ENCODE measurements at regions not wholly inside any gene's neighbourhood (a gene's known extent, or its start where the extent isn't known, plus 50 kb on each side); places are given as distances from the start of the nearest gene placed in this dataset.
"Not testable (repeated sequence)": the region's sequence is repeated elsewhere in the genome, so short reads cannot be mapped to it uniquely, and the experiment has no call there.

DNA sequence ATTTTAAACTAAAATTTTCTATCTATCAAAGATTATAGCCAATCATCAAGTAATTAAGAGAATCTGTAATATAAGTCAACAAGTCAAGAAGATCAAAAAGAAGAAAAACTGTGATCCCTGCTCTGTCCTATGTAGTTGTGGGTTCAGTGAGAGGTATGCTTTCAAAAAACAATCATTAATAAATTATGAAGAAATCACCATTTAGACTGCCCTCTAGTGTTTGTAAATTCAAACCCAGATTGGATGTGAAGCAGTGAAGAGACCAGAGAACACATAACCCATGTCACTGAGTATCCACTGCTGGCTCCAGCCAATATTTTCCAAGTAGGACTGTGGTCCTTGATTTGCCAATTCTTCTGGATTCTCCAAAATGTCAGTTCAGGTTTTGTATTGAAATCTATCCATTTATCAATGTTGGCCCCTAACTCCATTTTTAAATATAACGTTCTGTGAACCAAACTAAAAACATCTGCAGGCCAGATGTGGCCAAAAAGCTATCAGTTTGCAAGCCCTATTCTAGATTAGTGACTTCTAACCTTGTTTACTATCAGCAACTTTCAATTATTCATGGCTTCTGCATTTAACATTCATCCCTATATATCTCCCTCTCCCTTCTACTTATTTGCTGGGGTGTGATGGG, 467.5 kb upstream of the CXADR start:
- no peak for DNase-seq (ENCODE audit: low spot score)

DNA sequence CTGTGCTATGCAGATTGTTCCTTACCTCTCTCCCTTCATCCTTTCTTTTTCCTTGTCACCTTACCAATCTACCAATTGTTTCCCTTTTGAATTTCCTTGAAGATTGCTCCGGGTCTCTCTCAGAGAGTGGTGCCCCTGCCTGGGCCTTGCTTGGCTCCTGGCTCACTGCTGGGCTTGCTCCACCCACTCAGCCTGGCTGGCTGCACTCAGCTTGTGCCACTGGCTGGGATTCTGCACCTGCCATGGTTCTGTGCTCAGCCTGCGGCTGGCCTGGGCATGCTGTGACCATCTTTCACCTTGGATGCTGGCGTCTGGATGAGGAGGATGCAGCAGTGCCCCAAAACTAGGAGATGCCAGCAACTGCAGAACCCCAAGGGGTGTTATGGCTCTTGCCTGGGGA, 463.9 kb upstream of the CXADR start:
- no peak for DNase-seq (ENCODE audit: low spot score)

DNA sequence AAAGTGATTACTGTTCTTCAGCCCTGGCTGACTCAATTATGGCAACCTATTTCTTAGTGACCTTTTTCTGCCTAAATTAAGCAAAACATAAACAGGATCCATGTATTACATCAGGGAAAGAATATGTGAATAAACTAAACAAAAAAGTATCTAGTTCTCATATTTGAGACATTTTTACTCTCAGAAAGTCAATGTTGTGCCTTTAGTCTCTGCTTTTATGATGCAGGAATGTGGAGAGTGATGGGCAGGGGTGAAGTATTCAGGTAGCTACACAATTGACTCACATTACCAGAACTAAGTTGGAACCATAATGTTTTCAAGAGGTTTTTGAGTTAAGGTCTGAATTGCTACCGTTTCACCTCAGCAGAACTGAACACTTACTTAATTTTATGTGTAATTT, 462.7 kb upstream of the CXADR start:
- no peak for DNase-seq (ENCODE audit: low spot score)

DNA sequence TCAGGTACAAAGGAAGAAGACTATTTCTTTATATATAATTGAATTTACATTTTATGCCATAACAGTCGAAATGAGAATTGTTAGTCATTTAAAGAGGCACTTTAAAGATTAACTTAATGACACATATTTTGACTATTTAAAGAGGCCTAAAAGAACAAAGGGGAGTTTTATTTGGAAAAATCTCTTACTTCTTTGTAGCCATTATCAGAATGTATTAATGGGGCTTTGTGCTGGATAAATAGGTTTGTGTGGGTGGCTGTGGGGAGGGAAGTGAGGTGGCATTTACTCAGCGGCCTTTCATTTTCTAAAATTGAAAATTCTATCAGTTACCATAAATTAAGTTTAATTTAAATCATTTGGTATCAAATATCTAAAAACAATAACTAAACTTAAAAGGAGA, 462.2 kb upstream of the CXADR start:
- DNase-seq (ENCODE audit: low spot score): no peak

DNA sequence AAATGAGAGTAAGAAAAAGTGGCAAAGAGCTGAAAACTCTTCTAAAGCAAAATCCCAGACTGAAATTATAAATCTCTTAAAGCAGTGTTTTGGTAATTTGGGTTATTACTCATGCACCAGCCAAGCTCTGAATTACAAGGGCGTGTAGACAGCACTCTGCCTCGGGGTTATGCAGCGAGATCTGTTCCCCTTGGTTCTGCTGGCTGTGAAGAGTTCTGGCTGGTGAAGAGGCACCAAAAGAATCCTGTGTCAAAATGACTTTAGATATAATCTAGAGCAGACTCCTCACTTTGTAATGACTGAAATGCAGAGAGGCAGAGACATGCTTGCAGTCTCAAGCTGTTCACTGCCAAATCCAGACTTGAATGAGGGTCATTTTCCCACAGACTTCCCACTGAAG, 461.8 kb upstream of the CXADR start:
- DNase-seq (ENCODE audit: low spot score): no peak

DNA sequence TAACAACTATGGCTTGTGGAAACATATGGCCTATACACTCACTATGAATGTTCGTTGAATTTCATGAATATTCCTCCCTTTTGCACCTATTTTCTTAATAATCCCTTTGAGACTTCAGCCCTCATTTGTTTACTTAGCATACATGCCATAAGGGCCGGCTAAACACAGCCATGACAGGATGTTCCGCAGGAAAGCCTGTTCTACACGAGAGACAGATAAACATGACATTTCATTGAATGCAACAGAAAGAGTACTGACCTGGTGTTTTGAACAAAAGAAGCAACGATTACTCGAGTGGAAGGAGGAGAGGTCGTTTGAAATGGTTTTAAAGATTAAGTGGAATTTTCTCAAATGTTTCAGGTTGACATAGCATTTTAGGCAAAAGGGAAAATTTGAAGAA, 459.5 kb upstream of the CXADR start:
- no peak for DNase-seq (ENCODE audit: low spot score)

DNA sequence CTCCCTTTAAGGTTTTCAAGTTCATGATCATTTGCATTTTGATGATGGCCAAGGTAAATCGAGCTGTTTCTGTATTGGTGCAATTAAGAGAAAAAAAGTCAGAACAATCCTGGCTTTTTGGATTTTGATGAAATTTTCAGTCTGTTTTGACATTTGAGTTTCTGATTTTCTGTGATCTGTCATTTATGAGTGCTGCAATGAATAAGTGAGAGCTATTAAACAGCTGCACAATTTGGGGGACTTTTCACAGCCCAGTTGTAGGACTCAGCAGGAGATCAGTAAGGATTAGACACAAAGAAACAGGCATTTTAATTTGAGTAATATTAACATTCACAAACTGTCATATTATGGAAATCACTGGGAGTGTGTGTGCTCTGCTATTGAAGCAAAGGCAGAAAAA, 452.9 kb upstream of the CXADR start:
- no peak for DNase-seq (ENCODE audit: low spot score)

DNA sequence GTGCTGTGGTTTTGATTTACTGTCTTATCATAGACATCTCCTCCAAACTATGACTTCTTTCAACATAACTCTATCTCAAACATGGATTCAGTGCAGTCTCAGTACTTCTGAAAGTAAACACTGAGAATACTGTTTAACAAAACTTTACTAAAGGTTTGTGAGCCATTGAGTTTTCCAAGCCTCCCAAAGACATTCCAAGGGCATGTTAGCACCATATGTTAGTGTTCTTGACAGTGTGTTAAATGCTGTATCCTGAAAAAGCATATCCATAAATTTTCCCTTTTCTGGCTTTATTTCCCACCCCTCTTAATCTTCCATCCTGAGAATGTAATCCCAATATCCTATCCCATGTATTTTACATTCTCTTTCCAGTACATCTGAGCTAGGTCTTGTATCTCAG, 446.8 kb upstream of the CXADR start:
- no peak for DNase-seq (ENCODE audit: low spot score)

DNA sequence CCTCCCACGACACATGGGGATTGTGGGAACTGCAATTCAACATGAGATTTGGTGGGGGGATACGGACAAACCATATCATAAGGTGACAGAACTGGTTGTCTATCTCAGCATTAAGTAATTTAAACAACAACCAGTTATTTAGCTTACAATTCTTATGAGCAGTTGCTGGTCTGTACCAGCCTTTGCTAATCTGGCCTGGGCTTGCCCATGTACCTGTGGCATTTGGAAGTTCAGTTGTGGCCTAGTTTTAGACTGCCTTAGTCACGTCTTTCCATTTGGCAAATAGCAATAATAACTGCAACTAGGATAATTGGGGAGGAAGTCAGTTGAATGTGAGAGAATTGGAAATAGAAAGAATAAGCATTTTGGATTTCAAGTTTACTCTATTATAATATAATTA, 441.8 kb upstream of the CXADR start:
- no peak for DNase-seq (ENCODE audit: low spot score)

DNA sequence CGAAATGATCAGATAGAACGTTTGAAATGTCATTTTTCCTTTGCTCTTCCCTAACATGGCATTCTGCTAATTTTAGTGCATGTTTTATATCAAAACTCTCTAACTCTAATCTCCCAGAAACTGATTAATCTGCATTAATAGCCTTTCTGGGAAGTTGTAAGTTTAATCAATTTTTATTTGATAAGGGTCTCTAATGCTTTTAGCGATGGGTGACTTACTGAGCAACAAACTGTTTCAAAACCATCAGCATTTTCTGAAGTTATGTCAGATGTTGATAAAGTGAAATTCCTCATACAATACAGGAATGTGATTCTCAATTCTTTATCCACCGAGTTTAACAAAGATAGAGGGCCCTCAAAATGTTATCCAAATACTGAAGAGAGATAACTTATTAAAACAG, 431.6 kb upstream of the CXADR start:
- no peak for DNase-seq (ENCODE audit: low spot score)

DNA sequence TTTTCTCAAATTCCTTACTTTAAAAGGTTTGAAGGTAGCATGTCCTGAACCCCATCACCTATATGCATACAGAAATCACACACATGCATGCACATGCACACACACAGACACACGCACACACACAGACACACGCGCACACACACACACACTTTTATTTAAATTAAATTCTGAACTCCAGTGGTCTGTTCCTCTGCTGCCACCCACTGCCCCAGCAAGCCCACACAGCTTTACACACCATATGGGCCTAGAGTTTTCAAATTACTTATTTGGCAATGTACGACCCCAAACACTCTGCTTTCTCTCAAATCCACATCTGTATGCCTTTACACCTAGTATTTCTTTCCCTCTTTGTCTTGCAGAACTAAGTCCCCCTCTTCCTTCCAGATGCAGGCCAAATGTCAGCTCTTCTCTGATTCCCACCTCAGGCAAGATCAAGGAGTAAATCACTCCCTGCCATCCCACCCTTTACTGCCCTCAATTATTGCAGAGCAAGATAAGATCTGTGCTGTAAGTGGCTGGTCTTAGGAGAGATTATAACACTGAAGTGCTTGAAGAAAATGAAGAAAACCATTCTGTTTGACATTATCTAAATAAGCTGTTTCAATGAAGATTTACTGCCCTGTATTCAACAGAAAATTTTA, 429.9 kb upstream of the CXADR start:
- DNase-seq (ENCODE audit: low spot score): no peak

DNA sequence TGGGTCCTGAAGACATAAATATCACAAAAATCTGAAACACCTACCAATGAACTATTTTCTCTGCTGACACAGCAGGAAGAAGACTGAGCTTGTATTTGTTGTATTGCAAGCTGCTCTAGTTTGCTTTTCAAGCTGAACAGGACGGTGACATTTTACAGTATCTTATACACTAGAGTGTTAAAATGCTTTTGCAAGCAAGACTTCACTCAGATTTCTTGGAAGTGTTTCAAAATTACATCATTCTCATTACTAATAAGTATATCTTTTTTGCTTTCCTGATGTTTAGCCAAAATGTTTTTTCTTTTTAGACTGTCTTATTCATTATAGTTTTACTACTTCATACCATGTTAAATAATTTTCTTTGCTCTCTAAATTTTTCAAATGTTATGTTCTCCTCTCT, 427.1 kb upstream of the CXADR start:
- DNase-seq (ENCODE audit: low spot score): no peak

DNA sequence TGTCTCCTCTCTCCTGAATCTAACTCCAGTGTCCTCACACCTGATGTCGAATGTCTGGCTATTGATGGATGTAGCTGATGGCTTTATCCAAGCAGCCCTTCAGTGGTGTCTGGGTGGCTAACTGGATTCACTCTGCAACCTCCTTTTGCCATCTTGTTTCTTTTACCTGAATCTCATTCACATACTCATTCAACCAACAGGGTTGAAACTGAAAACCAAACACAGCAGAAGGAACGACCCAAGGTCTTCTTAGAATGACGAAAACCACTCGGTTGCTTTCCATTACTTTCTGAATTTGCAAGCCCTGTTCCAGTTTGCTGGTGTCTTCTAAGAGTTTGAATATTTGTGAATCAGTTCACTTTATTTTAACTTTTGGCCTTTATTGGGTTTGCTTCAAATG, 424.3 kb upstream of the CXADR start:
- DNase-seq (ENCODE audit: low spot score): no peak

DNA sequence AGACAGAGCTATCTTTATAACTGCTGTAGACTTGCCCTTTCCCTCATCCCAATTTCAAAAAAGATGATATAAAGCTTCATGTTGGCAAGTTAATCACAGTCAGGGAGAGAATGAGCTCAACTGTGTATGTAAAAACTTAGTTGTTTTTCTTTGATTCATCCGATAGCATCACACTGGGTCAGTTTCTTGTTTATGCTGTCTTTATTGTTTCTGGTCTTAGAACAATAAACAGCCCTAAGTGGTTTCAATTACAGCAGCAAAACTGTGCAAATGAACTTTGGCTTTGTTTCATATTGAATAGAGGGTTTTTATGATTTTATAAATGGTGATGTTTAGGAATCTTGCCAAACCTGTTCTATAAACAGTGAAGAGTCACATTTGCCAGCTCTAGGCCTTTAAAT, 423.8 kb upstream of the CXADR start:
- DNase-seq (ENCODE audit: low spot score): no peak

DNA sequence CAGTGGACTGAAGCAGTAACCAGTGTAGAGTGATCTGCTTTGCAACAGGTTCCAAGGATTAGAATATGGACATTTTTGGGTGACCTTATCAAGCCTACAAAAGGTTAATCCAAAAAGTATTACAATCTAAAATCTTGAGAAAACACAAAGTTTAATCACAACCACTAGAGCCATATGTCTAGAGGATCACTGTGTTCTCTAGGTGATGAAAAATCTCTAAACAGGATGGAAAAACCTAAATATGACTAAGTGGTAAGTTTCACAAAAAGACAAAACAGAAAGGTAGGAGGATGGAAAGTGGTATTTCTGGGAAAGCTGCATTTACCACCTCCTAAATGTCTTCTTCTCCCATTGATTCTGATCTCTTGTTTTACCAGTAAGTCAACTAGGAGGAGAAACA, 411.1 kb upstream of the CXADR start:
- no peak for DNase-seq (ENCODE audit: low spot score)

DNA sequence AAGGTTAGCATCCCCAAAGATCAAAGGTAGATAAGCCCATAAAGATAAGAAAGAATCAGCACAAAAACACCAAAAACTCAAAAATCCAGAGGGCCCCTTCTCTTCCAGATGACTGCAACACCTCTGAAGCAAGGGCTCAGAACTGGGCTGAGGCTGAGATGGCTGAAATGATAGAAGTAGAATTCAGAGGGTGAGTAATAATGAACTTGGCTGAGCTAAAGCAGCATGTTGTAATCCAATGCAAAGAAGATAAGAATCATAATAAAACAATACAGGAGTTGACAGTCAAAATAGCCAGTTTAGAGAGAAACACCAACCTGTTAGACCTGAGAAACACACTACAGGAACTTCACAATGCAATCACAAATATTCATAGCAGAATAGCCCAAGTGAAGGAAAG, 406.9 kb upstream of the CXADR start:
- DNase-seq (ENCODE audit: low spot score): no peak

DNA sequence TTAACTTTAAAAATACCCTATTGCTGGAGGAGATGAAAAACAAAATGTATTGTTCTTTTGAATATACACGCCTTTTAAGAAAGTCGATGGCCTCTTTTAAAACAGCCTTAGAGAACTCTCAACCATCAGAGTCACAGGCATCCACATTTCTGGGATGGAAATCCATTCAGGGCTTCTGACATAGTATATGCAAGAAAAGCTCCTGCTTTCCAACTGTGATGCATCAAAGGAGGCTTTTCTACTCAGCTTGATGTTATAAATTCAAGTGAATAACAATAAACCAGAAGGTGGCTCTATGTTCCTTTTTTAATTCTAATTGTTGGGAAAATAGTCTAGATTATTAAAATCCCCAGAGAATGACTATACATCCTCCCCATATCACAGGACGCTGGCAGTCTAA, 398.8 kb upstream of the CXADR start:
- no peak for DNase-seq (ENCODE audit: low spot score)

DNA sequence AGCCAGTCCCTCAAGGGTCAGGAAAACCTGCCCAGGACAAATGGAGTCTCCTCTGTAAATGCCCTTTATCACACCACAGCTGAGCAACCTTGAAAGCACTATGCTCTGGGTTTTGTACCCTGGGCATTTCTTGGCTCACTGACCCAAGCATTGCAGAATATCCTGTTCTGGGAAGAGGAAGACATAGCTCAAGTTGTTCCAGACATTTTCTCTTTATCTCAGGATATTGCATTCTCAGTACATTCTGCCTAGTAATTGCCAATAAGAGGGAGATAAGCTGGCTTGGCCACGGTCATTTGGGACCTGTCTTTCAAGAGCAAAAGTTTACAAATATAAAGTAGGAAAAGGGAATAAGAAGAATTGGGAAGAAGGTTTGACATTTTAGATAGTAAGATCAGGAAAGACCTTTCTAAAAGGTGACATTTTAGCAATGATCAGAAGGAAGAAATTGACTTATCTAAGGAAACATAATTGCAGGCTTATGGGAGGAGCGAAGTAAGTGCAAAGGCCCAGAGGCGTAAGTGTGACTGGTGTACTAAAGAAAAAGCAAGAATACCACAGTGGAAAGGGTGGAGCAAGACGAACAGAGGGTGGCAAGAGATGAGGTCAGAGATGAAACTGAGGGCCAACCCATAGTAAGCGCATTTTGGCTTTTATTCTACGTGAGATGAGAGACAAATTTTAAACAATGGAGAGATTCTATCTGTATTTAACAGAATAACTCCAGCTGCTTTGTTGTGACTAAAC, 394.0 kb upstream of the CXADR start:
- no peak for DNase-seq (ENCODE audit: low spot score)

DNA sequence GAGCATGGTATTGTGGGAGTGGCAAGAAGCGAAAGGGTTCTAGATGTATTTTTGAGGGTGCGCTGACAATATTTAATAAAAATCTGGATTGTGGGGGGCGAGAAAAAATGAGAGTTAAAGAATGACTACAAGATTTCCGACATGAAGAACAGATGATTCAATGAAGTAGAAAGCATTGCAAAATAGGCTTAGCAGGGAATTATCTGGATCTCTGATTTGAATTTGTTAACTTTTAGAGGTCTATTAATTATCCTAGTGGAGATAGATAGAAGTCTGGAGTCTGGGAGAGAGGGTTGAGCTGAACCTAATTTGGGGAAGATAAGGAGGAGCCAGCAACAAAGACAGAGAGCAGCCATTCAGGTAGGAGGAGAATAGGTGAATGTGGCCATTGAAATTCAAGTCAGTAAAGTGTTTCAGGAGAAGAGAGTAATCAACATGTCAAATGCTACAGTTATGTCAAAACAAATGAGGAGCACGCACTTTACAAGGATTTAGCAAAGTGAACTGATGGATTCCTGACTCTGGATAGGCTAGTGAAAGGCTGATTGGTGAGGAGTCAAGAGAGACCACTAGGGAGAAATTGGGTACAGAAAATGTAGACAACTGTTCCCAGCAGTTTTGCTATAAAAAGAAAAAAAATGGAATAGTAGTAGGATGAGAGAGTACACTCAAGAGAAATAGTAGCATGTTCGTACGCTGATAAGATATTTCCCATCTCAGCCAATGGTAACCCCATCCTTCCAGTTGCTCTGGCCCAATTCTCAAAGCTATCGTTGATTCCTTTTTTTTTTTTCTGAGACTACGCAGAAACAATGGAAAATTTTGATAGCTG, 393.2 kb upstream of the CXADR start:
- DNase-seq (ENCODE audit: low spot score): no peak

DNA sequence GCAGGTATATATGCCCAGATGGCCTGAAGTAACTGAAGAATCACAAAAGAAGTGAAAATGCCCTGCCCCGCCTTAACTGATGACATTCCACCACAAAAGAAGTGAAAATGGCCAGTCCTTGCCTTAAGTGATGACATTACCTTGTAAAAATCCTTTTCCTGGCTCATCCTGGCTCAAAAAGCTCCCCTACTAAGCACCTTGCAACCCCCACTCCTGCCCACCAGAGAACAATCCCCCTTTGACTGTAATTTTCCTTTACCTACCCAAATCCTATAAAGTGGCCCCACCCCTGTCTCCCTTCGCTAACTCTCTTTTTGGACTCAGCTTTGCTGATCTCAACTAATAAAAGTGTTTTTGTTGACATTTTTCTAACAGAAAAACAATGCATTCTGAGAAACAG, 385.4 kb upstream of the CXADR start:
- DNase-seq (ENCODE audit: low spot score): not testable (repeated sequence)

DNA sequence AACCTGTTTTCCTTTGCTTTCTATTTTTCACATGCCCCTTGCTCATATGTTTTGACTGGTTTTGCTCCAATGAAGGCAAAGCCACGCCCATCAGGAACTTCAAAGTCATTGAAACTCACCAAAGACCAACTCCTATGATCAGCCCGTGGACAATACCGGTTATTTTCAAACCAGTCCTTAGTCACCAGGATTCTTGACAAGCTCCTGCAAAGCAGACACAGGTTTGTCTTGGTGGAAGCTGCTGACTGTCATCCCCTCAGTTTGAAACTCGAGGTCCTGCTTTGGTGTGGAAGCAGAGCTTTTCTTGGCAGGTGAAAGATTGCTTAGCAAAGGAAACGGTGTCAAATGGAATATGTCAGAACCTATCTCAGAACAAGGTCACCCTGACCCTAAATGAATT, 384.7 kb upstream of the CXADR start:
- no peak for DNase-seq (ENCODE audit: low spot score)

DNA sequence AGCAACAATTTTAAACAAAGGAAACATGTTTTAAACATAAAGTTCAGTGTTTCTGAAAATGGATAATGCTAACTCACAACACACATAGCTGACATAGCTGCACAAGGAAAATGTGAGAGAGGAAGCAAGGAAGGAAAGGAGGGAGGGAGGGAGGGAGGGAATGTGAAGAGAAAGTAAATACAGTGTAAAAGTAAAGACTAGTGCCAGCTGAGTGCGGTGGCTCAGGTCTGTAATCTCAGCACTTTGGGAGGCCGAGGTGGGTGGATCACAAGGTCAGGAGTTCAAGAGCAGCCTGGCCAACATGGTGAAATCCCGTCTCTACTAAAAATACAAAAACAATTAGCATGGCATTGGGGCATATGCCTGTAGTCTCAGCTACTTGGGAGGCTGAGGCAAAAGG, 373.7 kb upstream of the CXADR start:
- not testable (repeated sequence) for DNase-seq (ENCODE audit: low spot score)

DNA sequence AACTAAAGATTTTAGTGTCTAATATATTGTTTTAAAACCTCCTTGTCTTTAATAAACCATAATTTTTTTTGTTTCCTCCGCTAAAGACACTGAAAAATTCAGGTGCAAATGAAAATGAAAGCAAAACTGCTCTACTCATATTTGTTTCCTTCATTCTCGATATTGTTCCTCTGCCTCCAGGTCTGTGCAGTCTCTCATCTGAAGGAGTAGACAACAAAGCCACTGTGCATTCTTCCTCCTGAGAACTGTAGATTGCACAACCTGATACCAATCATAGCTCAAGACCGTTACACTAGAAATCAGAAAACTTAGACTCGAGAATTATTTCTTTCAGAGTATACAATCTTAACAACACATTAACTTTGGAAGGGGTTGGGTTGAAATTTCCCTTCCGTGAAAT, 373.1 kb upstream of the CXADR start:
- DNase-seq (ENCODE audit: low spot score): no peak
